Ovary (tissue), 7 donors: ENCODE measurements at regions not wholly inside any gene's neighbourhood (a gene's known extent, or its start where the extent isn't known, plus 50 kb on each side); places are given as distances from the start of the nearest gene placed in this dataset.
A peak's percentile ranks its signal among the peaks of the same experiment; 100 is the strongest.

Source experiments
- DNase-seq, 5 donors: peaks; one replicate each; pipeline ENCODE4 v3.0.0-alpha.2; 2019 to 2020
- H3K27ac ChIP-seq, 2 donors: fragments of 200-600 bp; one replicate each; pipeline versions ENCODE4 v1.5.1 to v1.8.0; 2019 to 2022
- H3K27me3 ChIP-seq: fragments of 200-600 bp; one replicate; pipeline ENCODE4 v1.8.0; 2022
- H3K36me3 ChIP-seq: fragments of 200-600 bp; sonication (generic); one replicate; pipeline ENCODE4 v1.5.1; 2019
- H3K4me1 ChIP-seq: one replicate; pipeline ENCODE4 v1.8.1; 2013; ENCODE audit warnings: mild to moderate bottlenecking, moderate library complexity; ENCODE audit not compliant: insufficient read depth
- H3K4me3 ChIP-seq: fragments of 200-600 bp; sonication (generic); one replicate; pipeline ENCODE4 v1.5.1; 2017
- H3K9me3 ChIP-seq, 2 donors: fragments of 200-600 bp in 1 of 2; sonication (generic) in 1 of 2; one replicate each; pipeline versions ENCODE4 v1.5.1 to v1.8.1; 2013 to 2019; ENCODE audit warnings: mild to moderate bottlenecking in 1 of 2, moderate library complexity in 1 of 2
- CTCF ChIP-seq, 3 donors: fragments of 450-650 bp in 2 of 3; fragments of 200-600 bp in 1 of 3; IDR thresholded peaks; one replicate each; pipeline versions ENCODE4 v1.5.1 to v1.8.0; 2016 to 2022; ENCODE audit warnings: antibody characterized with exemption in 3 of 3, mild to moderate bottlenecking in 1 of 3
- EP300 ChIP-seq: sonication (generic); formaldehyde crosslinking; IDR thresholded peaks from one replicate; pipeline ENCODE4 v1.6.1; 2017; ENCODE audit warnings: antibody characterized with exemption
- POLR2A ChIP-seq: fragments of 450-650 bp; IDR thresholded peaks from one replicate; pipeline ENCODE4 v1.6.1; 2017; ENCODE audit warnings: antibody characterized with exemption, mild to moderate bottlenecking, moderate library complexity
- WGBS, 3 donors: extraction: QIAGEN DNeasy Blood & Tissue Kit in 1 of 3; methylation state at CpG; one replicate each; pipeline versions ENCODE4 v1.1.5 to v1.1.7; 2013 to 2017; 5-methylcytosine and 5-hydroxymethylcytosine counted together
- intact Hi-C, 4 donors: fragments of 100-400 bp; cut with DNase I; formaldehyde crosslinking; loops; one replicate each; pipeline versions ENCODE4 v1.11.0 to v1.15.1; 2022 to 2023
- donor health status: DM: no; HTN: no; CAD: no; lungs with moderate emphysema.
- donor health status: DM: no; HTN: no; CAD: no.
- donor health status: Bipolar disorder and iron deficiency.
- donor health status: DM: no; HTN: no; CAD: no.
- donor health status: DM: yes; HTN: yes; CAD: no.

DNA sequence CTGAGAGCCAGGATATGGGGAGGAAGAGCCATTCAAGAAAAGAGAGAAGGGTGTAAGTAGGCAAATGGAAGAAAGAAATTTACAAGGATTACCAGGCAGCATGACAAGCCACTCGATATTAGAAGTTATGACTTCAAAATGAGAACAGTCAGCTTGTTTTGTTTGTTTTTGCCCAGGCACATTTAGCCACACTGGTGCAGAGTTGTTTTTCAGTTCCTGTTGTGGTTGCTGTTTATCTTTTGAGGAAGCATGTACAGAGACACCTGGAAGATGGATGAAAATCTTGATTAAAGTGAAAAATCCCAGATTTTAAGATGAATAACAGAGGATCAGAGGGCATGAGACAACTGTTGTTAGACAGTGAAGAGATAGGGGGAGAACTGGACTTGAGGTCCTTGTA, 199.1 kb downstream of the MTRR start:
- no peaks in the 10 kb centered on the region for H3K27me3 ChIP-seq
- TF ChIP-seq CTCF (IDR thresholded peaks at IDR 0.05) (no peak), POLR2A (no peak), EP300 (no peak)
- H3K36me3 ChIP-seq: no peaks in the 10 kb centered on the region
- 37 to 71% (median 39%) methylated on average over 1 of the region's 1 CpG for WGBS, 3 donors
- intact Hi-C loops: no loop called here
- H3K4me1 ChIP-seq: peaks cover 2% of the 10 kb centered on the region
- no peak for DNase-seq
- H3K9me3 ChIP-seq: no peaks in the 10 kb centered on the region
- no peak overlapping the region for H3K4me3 ChIP-seq
- no peak overlapping the region for H3K27ac ChIP-seq

DNA sequence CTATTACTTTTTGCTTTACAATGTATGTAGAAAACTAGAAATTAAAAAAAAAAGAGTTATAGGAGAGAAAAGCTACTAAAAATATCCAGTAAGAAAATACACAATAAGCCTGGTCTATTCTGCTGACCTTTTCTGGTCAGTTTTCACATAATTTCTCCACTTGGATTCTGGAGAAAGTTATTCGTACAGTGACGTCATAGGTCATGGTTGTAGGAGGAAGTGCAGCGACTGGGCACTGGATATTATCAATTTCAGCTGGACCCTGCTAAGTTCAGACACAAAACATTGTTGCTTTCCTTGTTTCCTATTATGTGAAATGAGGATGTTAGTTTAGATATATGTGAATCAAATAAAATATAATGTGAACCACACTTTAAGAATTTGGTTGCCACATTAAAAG, 201.2 kb downstream of the MTRR start:
- no peaks in the 10 kb centered on the region for H3K36me3 ChIP-seq
- no peaks in the 10 kb centered on the region for H3K9me3 ChIP-seq
- peaks cover 2% of the 10 kb centered on the region for H3K4me1 ChIP-seq
- TF ChIP-seq POLR2A (no peak), EP300 (no peak), CTCF (IDR thresholded peaks at IDR 0.05) (no peak)
- no peak for DNase-seq
- intact Hi-C loops: no loop called here
- no peak overlapping the region for H3K4me3 ChIP-seq
- H3K27ac ChIP-seq: peak overlapping the region in 1 of 2 donors; percentile 65
- H3K27me3 ChIP-seq: no peaks in the 10 kb centered on the region
- 2 to 6% (median 4%) methylated on average over 3 of the region's 3 CpGs for WGBS, 3 donors

GRCh38 chr5:8079056-8079455, 210.1 kb downstream of the MTRR start:
- no peaks in the 10 kb centered on the region for H3K36me3 ChIP-seq
- H3K27me3 ChIP-seq: no peaks in the 10 kb centered on the region
- no peaks in the 10 kb centered on the region for H3K4me1 ChIP-seq
- TF ChIP-seq POLR2A: no peak
- no peak for TF ChIP-seq EP300
- no peak for TF ChIP-seq CTCF (IDR thresholded peaks at IDR 0.05)
- DNase-seq: no peak
- 11 to 18% (median 14%) methylated on average over 4 of the region's 4 CpGs for WGBS, 3 donors
- H3K27ac ChIP-seq: no peak overlapping the region
- intact Hi-C loops: no loop called here
- no peaks in the 10 kb centered on the region for H3K9me3 ChIP-seq
- H3K4me3 ChIP-seq: no peak overlapping the region

DNA sequence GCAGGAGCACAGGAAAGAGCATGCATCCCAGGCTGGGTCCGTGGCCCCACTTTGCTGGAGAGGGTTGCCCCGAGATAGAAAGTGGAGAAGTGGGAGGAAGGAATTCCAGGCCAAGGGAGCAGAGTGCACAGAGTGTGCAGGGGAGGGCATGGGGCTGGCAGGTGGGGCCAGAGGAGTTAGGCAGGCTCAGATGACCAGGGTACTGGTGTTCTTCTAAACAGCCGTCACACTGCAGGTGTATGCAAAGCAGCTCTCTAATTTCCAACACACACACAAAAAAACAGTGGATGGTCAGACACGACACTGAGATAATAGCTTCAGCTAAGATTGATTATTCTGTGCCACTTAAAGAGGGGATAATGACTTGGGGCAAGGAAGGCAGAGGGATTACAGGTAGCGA, 212.2 kb downstream of the MTRR start:
- Histone ChIP-seq H3K27me3 (no peaks in the 10 kb centered on the region), H3K9me3 (no peaks in the 10 kb centered on the region), H3K4me1 (no peaks in the 10 kb centered on the region), H3K27ac (no peak overlapping the region), H3K4me3 (no peak overlapping the region), H3K36me3 (no peaks in the 10 kb centered on the region)
- no peak for DNase-seq
- TF ChIP-seq CTCF (IDR thresholded peaks at IDR 0.05) (no peak), EP300 (no peak), POLR2A (no peak)
- intact Hi-C loops: loop anchor here in 1 of 4 donors (5.0 kb wide), 1 partner anchor 1614 kb away; no protein-coding TSS in a partner anchor
- 67 to 77% (median 71%) methylated on average over 5 of the region's 5 CpGs for WGBS, 3 donors

DNA sequence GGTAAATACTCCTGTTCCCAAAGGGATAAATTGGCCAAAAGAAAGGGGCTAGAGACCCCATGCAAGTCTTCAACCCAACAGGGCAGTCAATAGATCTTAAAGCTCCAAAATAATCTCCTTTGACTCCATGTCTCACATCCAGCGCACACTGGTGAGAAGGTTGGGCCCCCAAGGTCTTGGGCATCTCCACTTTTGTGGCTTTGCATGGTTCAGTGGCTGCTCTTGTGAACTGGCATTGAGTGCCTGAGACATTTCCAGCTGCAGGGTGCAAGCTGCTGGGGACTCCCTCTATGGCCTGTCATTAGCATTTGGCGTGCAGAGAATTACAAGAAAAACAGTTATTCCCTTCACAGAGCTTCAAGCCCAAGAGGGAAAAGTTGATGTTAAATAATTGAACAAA, 224.7 kb downstream of the MTRR start:
- intact Hi-C loops: no loop called here
- Histone ChIP-seq H3K27ac (no peak overlapping the region), H3K9me3 (no peaks in the 10 kb centered on the region), H3K36me3 (no peaks in the 10 kb centered on the region), H3K4me1 (peaks cover 3% of the 10 kb centered on the region), H3K4me3 (no peak overlapping the region), H3K27me3 (no peaks in the 10 kb centered on the region)
- WGBS, 3 donors: 93 to 97% (median 95%) methylated on average over 2 of the region's 2 CpGs
- DNase-seq: no peak
- TF ChIP-seq CTCF (IDR thresholded peaks at IDR 0.05) (no peak), POLR2A (no peak), EP300 (no peak)
